Stimulated activated CD4-positive, alpha-beta T cell treated with anti-CD3 and anti-CD28 coated beads, Interleukin-2, amount 100 ng/mL, for 24 hours (primary cell): ENCODE measurements at regions not wholly inside any gene's neighbourhood (a gene's known extent, or its start where the extent isn't known, plus 50 kb on each side); places are given as distances from the start of the nearest gene placed in this dataset.

Experiments
- DNase-seq, 2 donors: peaks; one replicate each; pipeline ENCODE4 v3.0.0-alpha.2; 2020

GRCh38 chr3:42012935-42013690 lies 51.2 kb upstream of the ULK4 start:
- peak; percentile 72 to 79 for DNase-seq

DNA sequence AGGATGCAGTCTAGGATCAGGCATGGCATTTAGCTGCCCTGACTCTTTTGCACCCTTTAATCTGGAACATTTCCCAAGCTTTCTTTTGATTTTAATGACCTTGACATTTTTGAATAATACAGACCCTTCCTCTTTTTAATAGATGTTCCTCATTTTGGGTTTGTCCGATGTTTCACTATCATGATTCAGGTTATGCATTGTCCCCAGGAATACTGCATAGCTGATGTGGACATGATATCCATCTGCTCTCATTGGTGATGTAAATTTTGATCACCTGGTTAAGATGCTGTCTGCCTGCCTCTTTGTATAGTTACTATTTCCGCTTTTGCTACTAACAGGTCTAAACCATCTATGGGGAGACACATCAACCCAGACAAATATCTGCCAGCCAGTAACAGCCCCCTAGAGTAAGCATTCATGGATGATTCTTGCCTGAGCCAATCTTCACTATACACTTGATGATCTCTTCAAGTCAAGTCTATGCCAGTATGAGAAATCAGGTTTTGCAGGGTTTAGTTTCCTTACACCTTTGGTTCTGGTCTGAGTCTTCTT lies 50.6 kb upstream of the ULK4 start:
- no peak for DNase-seq
